ENCODE measurements at regions not wholly inside any gene's neighbourhood (a gene's known extent, or its start where the extent isn't known, plus 50 kb on each side); places are given as distances from the start of the nearest gene placed in this dataset.

GRCh38 chr13:101003566-101003965 is 329.0 kb upstream of the TMTC4 start:
- TF ChIP-seq, protein P1, sequence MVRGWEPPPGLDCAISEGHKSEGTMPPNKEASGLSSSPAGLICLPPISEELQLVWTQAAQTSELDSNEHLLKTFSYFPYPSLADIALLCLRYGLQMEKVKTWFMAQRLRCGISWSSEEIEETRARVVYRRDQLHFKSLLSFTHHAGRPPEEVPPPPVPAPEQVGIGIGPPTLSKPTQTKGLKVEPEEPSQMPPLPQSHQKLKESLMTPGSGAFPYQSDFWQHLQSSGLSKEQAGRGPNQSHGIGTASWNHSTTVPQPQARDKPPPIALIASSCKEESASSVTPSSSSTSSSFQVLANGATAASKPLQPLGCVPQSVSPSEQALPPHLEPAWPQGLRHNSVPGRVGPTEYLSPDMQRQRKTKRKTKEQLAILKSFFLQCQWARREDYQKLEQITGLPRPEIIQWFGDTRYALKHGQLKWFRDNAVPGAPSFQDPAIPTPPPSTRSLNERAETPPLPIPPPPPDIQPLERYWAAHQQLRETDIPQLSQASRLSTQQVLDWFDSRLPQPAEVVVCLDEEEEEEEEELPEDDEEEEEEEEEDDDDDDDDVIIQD (CRISPR knock-in tag; IDR thresholded peaks at IDR 0.05), result no peak
- TF ChIP-seq ELF1 (tag; IDR thresholded peaks at IDR 0.05) (no peak), TAF15 (IDR thresholded peaks at IDR 0.05; ENCODE audit: low read depth, low read length) (no peak)
- intact Hi-C loops (cut with micrococcal nuclease), result no loop called here
- Histone ChIP-seq H3K27ac (ENCODE audit: extremely low read depth, low read depth, low read length) (no peak overlapping the region), H3K36me3 (ENCODE audit: control insufficient read depth, insufficient read depth, low read length) (no peaks in the 10 kb centered on the region), H3K4me1 (replicated peaks in 1 of 2; ENCODE audit: control insufficient read depth in 2 of 2, insufficient read depth in 2 of 2, low read length in 2 of 2) (no peaks in the 10 kb centered on the region), H3K4me3 (no peak overlapping the region), H3K9me3 (replicated peaks; ENCODE audit: control insufficient read depth, insufficient read depth, low read depth, low read length) (no peaks in the 10 kb centered on the region), H3K9me1 (ENCODE audit: control insufficient read depth, insufficient read depth, low read length) (no peaks in the 10 kb centered on the region), H2AFZ (ENCODE audit: low read depth, low read length) (no peak overlapping the region), H3K9ac (ENCODE audit: insufficient read depth in 1 of 2, low read depth in 2 of 2, low read length in 2 of 2) (no peak overlapping the region), H3K4me2 (ENCODE audit: insufficient read depth, low read length) (no peak overlapping the region), H3K79me2 (ENCODE audit: control insufficient read depth, insufficient read depth, low read length) (no peaks in the 10 kb centered on the region), H4K20me1 (replicated peaks; ENCODE audit: control insufficient read depth, insufficient read depth, low read length) (no peaks in the 10 kb centered on the region), H3K27me3 (ENCODE audit: control insufficient read depth in 2 of 2, insufficient read depth in 2 of 2, low read length in 2 of 2) (no peaks in the 10 kb centered on the region)
- no peak for FAIRE-seq
- no peak for DNase-seq (ENCODE audit: extremely low read depth in 1 of 4, low spot score in 3 of 4)
- no peak for ATAC-seq
- BruUV-seq (replicated peaks), result no TSS peak
- ChIA-PET POLR2A (no interaction called here), CTCF (ENCODE audit: low intra/inter-chr PET ratio) (no interaction called here)
- in situ Hi-C loops (cut with MboI), result no loop called here

- Histone ChIP-seq H3K4me2 (ENCODE audit: insufficient read depth, low read length) (no peak overlapping the region), H3K36me3 (ENCODE audit: control insufficient read depth, insufficient read depth, low read length) (no peaks in the 10 kb centered on the region), H3K9ac (ENCODE audit: insufficient read depth in 1 of 2, low read depth in 2 of 2, low read length in 2 of 2) (no peak overlapping the region), H4K20me1 (replicated peaks; ENCODE audit: control insufficient read depth, insufficient read depth, low read length) (no peaks in the 10 kb centered on the region), H3K9me3 (replicated peaks; ENCODE audit: control insufficient read depth, insufficient read depth, low read depth, low read length) (no peaks in the 10 kb centered on the region), H2AFZ (ENCODE audit: low read depth, low read length) (no peak overlapping the region), H3K9me1 (ENCODE audit: control insufficient read depth, insufficient read depth, low read length) (no peaks in the 10 kb centered on the region), H3K4me3 (no peak overlapping the region), H3K27ac (ENCODE audit: extremely low read depth, low read depth, low read length) (no peak overlapping the region), H3K4me1 (replicated peaks in 1 of 2; ENCODE audit: control insufficient read depth in 2 of 2, insufficient read depth in 2 of 2, low read length in 2 of 2) (no peaks in the 10 kb centered on the region), H3K79me2 (ENCODE audit: control insufficient read depth, insufficient read depth, low read length) (no peaks in the 10 kb centered on the region), H3K27me3 (ENCODE audit: control insufficient read depth in 2 of 2, insufficient read depth in 2 of 2, low read length in 2 of 2) (no peaks in the 10 kb centered on the region)
- ATAC-seq, result no peak
- in situ Hi-C loops (cut with MboI) (no loop called here), intact Hi-C loops (cut with micrococcal nuclease) (no loop called here)
- no peak for TF ChIP-seq CHAMP1 (IDR thresholded peaks at IDR 0.05)
- BruUV-seq (replicated peaks), result no TSS peak
- 0% methylated on average over 2 of the region's 2 CpGs for WGBS (ENCODE audit: insufficient coverage, low coverage, missing lambda C conversion rate)
- DNase-seq (ENCODE audit: extremely low read depth in 1 of 4, low spot score in 3 of 4), result no peak
- POLR2A ChIA-PET, result no interaction called here
- no peak for FAIRE-seq
- CTCF ChIA-PET (ENCODE audit: low intra/inter-chr PET ratio), result interaction anchor here (0.6 kb wide), 1 partner anchor 1331 kb away, joined by 3 read pairs; no protein-coding TSS in a partner anchor
Observed at GRCh38 chr13:100989392-100989791, 314.8 kb upstream of the TMTC4 start.
